ENCODE measurements at regions not wholly inside any gene's neighbourhood (a gene's known extent, or its start where the extent isn't known, plus 50 kb on each side); places are given as distances from the start of the nearest gene placed in this dataset.

DNA sequence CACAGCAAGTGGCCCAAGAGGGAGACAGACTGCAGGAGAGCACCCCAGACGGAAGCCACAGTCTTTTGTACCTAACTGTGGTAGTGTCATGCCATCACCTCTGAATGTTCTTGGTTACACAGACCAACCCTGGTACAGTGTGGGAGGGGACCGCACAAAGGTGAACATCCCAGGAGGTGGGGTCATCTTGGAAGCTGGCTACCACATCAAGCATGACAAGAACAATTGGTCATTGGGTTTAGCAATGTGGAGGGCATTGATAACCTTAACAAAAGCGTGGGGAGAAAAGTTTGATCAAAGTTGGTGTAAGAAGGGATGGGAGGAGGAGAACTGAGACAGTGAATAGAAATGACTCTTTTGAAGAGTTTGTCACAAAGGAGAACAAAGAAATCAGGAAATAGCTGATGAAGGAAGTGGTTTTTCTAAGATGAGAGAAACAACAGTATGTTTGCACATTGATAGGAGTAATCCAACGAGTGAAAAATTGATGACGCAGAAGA lies 87.1 kb upstream of the CACNA1E start:
- DNase-seq (ENCODE audit: low read depth): no peak
- no peak overlapping the region for H3K4me3 ChIP-seq (ENCODE audit: control insufficient read depth, low read depth, low read length)
- TF ChIP-seq, protein P1, sequence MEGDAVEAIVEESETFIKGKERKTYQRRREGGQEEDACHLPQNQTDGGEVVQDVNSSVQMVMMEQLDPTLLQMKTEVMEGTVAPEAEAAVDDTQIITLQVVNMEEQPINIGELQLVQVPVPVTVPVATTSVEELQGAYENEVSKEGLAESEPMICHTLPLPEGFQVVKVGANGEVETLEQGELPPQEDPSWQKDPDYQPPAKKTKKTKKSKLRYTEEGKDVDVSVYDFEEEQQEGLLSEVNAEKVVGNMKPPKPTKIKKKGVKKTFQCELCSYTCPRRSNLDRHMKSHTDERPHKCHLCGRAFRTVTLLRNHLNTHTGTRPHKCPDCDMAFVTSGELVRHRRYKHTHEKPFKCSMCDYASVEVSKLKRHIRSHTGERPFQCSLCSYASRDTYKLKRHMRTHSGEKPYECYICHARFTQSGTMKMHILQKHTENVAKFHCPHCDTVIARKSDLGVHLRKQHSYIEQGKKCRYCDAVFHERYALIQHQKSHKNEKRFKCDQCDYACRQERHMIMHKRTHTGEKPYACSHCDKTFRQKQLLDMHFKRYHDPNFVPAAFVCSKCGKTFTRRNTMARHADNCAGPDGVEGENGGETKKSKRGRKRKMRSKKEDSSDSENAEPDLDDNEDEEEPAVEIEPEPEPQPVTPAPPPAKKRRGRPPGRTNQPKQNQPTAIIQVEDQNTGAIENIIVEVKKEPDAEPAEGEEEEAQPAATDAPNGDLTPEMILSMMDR (conservative IDR thresholded peaks at IDR 0.05; ENCODE audit: control insufficient read depth, insufficient read depth, low read depth, low read length): no peak

DNA sequence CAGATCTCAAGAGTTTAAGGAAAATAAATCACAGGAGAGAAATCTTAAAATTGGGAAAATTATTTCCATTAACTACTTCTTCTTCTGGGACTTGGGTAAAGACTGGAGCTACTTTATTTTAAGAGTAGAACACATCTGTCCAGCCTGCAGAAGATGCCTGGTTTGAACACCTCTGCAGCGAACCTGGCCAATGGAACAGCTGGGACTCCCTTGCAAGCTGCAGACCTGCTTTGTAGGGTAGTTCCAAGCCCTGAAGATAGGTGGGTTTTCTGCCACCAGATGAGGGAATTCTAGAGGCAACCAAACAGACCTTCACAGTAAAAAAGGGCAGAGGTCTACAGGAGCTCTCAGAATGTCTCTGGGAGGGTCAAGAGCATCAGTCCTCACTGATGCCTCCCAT lies 86.5 kb upstream of the CACNA1E start:
- DNase-seq (ENCODE audit: low read depth): no peak
- TF ChIP-seq, protein P1 (conservative IDR thresholded peaks at IDR 0.05; ENCODE audit: control insufficient read depth, insufficient read depth, low read depth, low read length): no peak
- H3K4me3 ChIP-seq (ENCODE audit: control insufficient read depth, low read depth, low read length): no peak overlapping the region

DNA sequence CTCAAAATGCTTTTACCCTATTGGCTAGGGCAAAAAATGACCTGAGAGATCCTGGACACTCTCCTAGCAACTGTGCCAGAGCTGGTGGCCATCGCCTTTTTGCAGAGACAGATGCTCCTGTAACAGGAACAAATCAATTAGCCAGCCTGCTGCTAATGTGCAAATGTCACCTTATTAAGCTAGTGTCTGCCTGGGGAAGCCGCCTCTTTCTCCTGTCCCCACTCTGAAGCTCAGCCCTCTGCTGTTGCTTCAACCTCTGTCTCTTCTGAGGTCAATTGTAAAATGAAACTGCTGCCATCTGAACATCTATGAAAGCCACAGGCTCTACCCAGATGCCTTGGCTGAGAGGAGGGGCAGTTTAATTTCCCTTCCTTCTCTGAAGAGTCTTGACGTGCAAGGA lies 85.5 kb upstream of the CACNA1E start:
- H3K4me3 ChIP-seq (ENCODE audit: control insufficient read depth, low read depth, low read length): no peak overlapping the region
- DNase-seq (ENCODE audit: low read depth): no peak

DNA sequence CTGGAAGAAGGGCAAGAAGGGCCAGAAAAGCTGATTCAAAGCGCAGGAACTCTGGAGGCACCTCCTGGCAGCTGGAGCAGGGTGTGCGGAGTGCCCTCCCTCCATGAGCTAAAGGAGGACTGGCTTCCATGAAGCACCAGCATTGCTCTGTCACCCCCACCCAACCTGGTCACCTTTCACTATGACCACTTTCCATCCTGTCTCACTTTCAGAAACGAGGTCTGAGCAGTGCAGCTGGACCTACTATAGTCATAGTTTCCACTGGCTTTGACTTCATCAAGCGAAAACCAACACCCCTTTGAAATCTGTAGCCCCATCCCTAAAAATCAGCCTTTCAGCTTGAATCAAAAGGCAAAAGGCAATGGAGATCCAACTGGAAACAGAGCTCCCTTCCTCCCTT lies 84.8 kb upstream of the CACNA1E start:
- no peak overlapping the region for H3K4me3 ChIP-seq (ENCODE audit: control insufficient read depth, low read depth, low read length)
- no peak for DNase-seq (ENCODE audit: low read depth)

More for the DNA sequence above, 85.5 kb upstream of the CACNA1E start:
- TF ChIP-seq, protein P1 (conservative IDR thresholded peaks at IDR 0.05; ENCODE audit: control insufficient read depth, insufficient read depth, low read depth, low read length): no peak

DNA sequence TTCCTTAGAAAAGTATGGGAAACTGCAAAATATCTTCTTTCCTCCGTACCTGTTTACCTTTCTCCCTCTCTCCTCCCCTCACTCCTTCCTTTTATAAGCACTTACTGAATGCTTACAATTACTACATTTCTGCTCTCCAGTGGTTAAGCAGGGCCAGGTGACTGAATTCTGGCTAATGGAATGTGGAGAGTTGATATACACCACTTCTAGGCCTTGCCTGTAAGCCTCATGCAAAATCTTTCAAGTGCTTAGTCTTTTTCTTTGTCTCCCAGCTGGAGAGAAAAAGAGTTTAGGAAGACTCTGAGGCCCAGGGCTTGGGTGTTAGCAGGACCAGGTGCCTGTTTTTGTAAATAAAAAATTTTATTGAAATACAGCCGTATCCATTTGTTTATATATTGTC lies 77.7 kb upstream of the CACNA1E start:
- H3K4me3 ChIP-seq (ENCODE audit: control insufficient read depth, low read depth, low read length): no peak overlapping the region
- TF ChIP-seq, protein P1 (conservative IDR thresholded peaks at IDR 0.05; ENCODE audit: control insufficient read depth, insufficient read depth, low read depth, low read length): no peak
- no peak for DNase-seq (ENCODE audit: low read depth)

More for the DNA sequence above, 84.8 kb upstream of the CACNA1E start:
- TF ChIP-seq, protein P1 (conservative IDR thresholded peaks at IDR 0.05; ENCODE audit: control insufficient read depth, insufficient read depth, low read depth, low read length): no peak

DNA sequence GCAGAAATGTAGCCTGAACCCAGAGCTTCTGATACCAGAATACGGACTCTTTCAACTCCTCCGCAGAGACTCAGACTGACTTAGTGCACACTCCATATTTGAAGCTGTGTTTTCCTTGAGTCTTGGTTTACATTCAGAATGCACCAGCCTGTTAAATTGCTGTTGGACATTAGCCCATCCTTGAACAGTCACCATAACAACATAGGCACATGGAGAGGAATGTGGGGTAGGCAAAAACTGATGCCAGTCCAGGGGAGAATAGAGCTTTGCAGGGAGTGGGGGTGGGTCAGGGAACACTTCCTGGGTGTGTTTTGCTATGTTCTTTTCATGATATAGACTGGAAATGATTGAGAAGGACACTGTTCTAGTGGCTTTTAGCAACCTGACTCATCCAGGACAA lies 76.3 kb upstream of the CACNA1E start:
- DNase-seq (ENCODE audit: low read depth): no peak

More for the DNA sequence above, 76.3 kb upstream of the CACNA1E start:
- TF ChIP-seq, protein P1 (conservative IDR thresholded peaks at IDR 0.05; ENCODE audit: control insufficient read depth, insufficient read depth, low read depth, low read length): no peak
- H3K4me3 ChIP-seq (ENCODE audit: control insufficient read depth, low read depth, low read length): no peak overlapping the region

Measured in fibroblast of mammary gland (primary cell).